OCI-LY7 (cell line): ENCODE measurements at regions not wholly inside any gene's neighbourhood (a gene's known extent, or its start where the extent isn't known, plus 50 kb on each side); places are given as distances from the start of the nearest gene placed in this dataset.

Experiments used
- CTCF ChIP-seq: fragments of 200-600 bp; sonication (generic); conservative IDR thresholded peaks from 2 replicates; pipeline ENCODE4 v1.5.1; 2014; ENCODE audit warnings: mild to moderate bottlenecking, antibody characterized with exemption, low read length, moderate library complexity, mixed read lengths
- EZH2phosphoT487 ChIP-seq: fragments of 200-600 bp; sonication (generic); IDR thresholded peaks from 2 replicates; pipeline ENCODE4 v1.6.1; 2018; ENCODE audit warnings: low read depth, borderline replicate concordance, mild to moderate bottlenecking, mixed run types, antibody characterized with exemption, low read length, moderate library complexity, mixed read lengths

- no peak for TF ChIP-seq CTCF
- TF ChIP-seq EZH2phosphoT487 = no peak
These were observed 111.6 kb upstream of the GADD45A start for GRCh38 chr1:67573311-67573872.
